NT2/D1 (cell line): ENCODE measurements at regions not wholly inside any gene's neighbourhood (a gene's known extent, or its start where the extent isn't known, plus 50 kb on each side); places are given as distances from the start of the nearest gene placed in this dataset.

Experiments used
- DNase-seq: peaks from one replicate; pipeline ENCODE4 v3.0.0-alpha.2; 2011; ENCODE audit warnings: low read depth, low spot score
- H3K27me3 ChIP-seq: 2 replicates; pipeline ENCODE4 v1.6.0; 2011; ENCODE audit warnings: mild to moderate bottlenecking; ENCODE audit not compliant: insufficient read length, insufficient read depth
- H3K36me3 ChIP-seq: 2 replicates; pipeline ENCODE4 v1.6.1; 2011; ENCODE audit warnings: mild to moderate bottlenecking, low read length, mixed read lengths; ENCODE audit not compliant: insufficient read depth, insufficient read length
- H3K4me1 ChIP-seq: 2 replicates; pipeline ENCODE4 v1.5.1; 2011; ENCODE audit not compliant: insufficient read depth, insufficient read length
- H3K4me3 ChIP-seq: 2 replicates; pipeline ENCODE4 v1.5.1; 2011; ENCODE audit warnings: low read depth; ENCODE audit not compliant: insufficient read length
- H3K9ac ChIP-seq: 2 replicates; pipeline ENCODE4 v1.6.0; 2011; ENCODE audit warnings: low read depth; ENCODE audit not compliant: insufficient read length
- H3K9me3 ChIP-seq: 2 replicates; pipeline ENCODE4 v1.5.1; 2011; ENCODE audit warnings: mild to moderate bottlenecking, low read length; ENCODE audit not compliant: insufficient read depth
- SUZ12 ChIP-seq: IDR thresholded peaks from 2 replicates; pipeline ENCODE4 v1.6.1; 2011; ENCODE audit not compliant: insufficient read length, insufficient read depth; ENCODE audit errors: extremely low read depth
- YY1 ChIP-seq: IDR thresholded peaks from 2 replicates; pipeline ENCODE4 v1.6.1; 2011; ENCODE audit not compliant: insufficient read length, insufficient read depth
- ZNF274 ChIP-seq: IDR thresholded peaks from 2 replicates; pipeline ENCODE4 v1.6.1; 2011; ENCODE audit warnings: mild to moderate bottlenecking, low read depth, low read length

DNA sequence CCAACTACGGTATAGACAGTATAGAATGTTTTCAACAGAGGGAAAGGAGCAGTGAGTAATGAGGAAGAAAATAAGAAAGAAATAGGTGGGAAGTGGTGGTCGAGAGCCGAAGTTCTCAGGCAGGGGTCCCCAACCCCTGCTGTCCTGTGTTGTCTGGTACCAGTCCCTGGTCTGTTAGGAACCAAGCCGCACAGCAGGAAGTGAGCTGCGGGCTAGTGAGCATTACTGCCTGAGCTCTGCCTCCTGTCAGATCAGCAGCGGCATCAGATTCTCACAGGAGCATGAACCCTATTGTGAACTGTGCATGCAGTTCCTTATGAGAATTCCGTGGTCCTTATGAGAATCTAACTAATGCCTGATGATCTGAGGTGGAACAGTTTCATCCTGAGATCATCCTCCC is 107.3 kb upstream of the PTPRR start:
- no peak for DNase-seq
- Histone ChIP-seq H3K4me1 (no peaks in the 10 kb centered on the region), H3K27me3 (no peaks in the 10 kb centered on the region), H3K9me3 (no peaks in the 10 kb centered on the region), H3K4me3 (no peak overlapping the region), H3K9ac (no peak overlapping the region), H3K36me3 (no peaks in the 10 kb centered on the region)
- TF ChIP-seq YY1 (no peak), SUZ12 (no peak), ZNF274 (no peak)

GRCh38 chr12:71024827-71025226 is 104.3 kb upstream of the PTPRR start:
- Histone ChIP-seq H3K4me1 (no peaks in the 10 kb centered on the region), H3K36me3 (no peaks in the 10 kb centered on the region), H3K9me3 (no peaks in the 10 kb centered on the region), H3K27me3 (no peaks in the 10 kb centered on the region), H3K4me3 (no peak overlapping the region), H3K9ac (no peak overlapping the region)
- TF ChIP-seq YY1 (no peak), ZNF274 (no peak), SUZ12 (no peak)
- no peak for DNase-seq

DNA sequence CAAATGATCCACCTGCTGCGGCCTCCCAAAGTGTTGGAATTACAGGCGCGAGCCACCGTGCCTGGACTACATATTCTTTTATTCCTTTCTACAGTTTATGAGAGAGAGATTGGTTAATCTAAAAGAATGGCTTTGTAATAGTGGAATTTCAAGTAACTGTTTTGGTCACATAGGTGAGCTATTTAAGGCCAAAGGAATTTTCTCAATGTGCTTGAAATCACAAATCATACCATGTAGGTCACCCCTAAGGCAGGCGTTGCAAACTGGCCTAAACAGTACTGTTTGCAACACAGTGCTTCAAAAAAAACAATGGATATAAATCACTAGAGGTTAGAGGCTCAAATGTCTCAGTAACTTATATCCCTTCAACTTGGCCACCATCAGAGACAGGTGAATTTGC is 103.7 kb upstream of the PTPRR start:
- H3K4me1 ChIP-seq, result no peaks in the 10 kb centered on the region
- DNase-seq, result no peak
- H3K9ac ChIP-seq, result no peak overlapping the region
- no peaks in the 10 kb centered on the region for H3K9me3 ChIP-seq
- TF ChIP-seq YY1 (no peak), SUZ12 (no peak), ZNF274 (no peak)
- H3K4me3 ChIP-seq, result no peak overlapping the region
- H3K27me3 ChIP-seq, result no peaks in the 10 kb centered on the region
- H3K36me3 ChIP-seq, result no peaks in the 10 kb centered on the region

DNA sequence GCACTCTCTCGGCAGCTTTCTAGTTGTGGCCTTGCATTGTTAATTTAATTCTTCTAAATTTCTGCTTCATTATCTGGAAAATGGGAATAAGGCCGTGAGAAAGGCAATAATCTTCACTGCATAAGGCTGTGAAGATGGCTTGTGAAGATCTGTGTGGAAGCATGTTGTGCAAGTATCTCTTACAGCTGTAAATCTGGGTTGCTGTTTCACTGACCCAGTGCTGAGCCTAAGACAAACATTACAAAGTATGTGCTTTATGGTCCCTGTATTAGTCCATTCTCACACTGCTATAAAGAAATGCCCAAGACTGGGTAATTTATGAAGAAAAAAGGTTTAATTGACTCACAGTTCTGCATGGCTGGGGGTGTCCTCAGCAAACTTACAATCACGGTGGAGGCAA is 101.0 kb upstream of the PTPRR start:
- H3K36me3 ChIP-seq, result no peaks in the 10 kb centered on the region
- DNase-seq, result no peak
- no peak overlapping the region for H3K4me3 ChIP-seq
- no peak for TF ChIP-seq ZNF274
- no peak for TF ChIP-seq SUZ12
- TF ChIP-seq YY1, result no peak
- H3K9me3 ChIP-seq, result no peaks in the 10 kb centered on the region
- H3K27me3 ChIP-seq, result no peaks in the 10 kb centered on the region
- no peaks in the 10 kb centered on the region for H3K4me1 ChIP-seq
- no peak overlapping the region for H3K9ac ChIP-seq

DNA sequence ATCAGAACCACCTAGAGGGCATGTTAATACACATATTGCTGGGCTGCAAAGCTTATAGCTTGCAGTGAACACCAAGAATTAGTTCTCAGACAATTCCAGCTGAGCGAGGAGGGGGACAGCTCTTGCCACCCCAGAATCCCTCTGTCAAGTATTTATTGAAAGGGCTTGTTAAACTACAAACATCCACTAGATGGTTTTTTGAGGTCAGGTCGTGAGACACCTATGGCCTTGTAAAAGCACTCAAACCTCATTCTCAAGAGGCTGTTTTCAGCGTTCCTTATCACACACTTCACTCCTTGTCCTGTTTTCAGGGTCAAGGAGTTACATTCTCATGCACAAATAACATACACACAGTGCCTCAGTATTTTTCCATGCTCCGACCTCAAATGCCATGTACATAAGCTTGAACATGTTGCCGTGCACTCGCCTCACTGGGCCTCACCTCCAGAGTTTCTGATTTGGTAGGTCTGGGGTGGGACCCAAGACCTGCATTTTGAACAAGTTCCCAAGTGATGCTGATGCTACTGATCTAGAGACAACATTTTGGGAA is 98.8 kb upstream of the PTPRR start:
- Histone ChIP-seq H3K9me3 (no peaks in the 10 kb centered on the region), H3K9ac (no peak overlapping the region), H3K4me1 (no peaks in the 10 kb centered on the region), H3K36me3 (no peaks in the 10 kb centered on the region), H3K27me3 (no peaks in the 10 kb centered on the region), H3K4me3 (no peak overlapping the region)
- TF ChIP-seq SUZ12 (no peak), YY1 (no peak), ZNF274 (no peak)
- no peak for DNase-seq

DNA sequence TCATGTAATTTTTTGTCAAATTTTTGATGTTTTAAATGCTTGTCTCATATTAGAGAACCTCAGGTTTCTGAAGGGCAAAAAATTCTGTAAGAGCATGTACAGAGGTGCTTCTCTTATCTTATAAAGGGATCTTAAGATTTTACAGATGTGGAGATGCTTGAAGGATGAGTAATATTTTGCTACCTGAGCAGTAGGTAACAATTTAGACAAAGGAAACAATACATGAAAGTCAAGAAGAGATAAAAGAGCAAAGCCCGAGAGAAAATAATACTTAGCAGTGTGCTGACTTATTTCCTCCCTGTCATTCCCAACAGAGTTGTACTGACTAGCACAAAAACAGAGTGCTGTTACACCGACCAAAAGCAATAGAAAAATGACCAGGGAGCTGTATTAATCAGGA is 98.1 kb upstream of the PTPRR start:
- H3K27me3 ChIP-seq, result no peaks in the 10 kb centered on the region
- H3K4me1 ChIP-seq, result no peaks in the 10 kb centered on the region
- DNase-seq, result no peak
- H3K36me3 ChIP-seq, result no peaks in the 10 kb centered on the region
- no peaks in the 10 kb centered on the region for H3K9me3 ChIP-seq
- no peak for TF ChIP-seq SUZ12
- no peak for TF ChIP-seq YY1
- no peak for TF ChIP-seq ZNF274
- no peak overlapping the region for H3K9ac ChIP-seq
- no peak overlapping the region for H3K4me3 ChIP-seq

DNA sequence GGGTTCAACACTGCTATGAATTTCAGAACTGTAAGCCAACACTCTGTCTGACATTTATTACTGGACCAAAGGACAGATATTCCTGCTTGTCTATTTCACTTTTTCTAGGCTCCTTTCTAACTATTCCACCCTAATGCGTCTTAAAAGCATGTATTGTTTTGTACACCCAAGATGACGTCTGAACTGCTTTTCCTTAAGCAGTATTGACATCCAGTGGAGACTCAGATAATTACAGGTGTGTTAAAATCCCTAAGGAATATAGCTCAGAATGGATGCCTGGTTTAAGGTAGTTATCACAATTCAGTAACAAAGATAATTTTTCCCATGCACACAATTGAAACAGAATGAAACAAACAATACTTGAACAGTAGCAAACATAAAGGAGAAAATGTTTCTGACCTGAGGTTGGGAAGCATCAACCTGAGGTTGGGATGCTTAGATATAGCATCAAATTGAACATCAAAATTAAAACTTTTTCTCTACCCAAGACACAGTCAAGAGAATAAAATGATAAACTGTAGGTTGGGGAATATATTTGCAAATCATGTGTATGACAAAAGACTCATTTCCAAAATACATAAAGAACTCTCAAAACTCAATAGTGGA is 93.7 kb upstream of the PTPRR start:
- H3K27me3 ChIP-seq, result no peaks in the 10 kb centered on the region
- H3K36me3 ChIP-seq, result no peaks in the 10 kb centered on the region
- DNase-seq, result peak; percentile 11
- H3K9me3 ChIP-seq, result no peaks in the 10 kb centered on the region
- H3K9ac ChIP-seq, result no peak overlapping the region
- no peak overlapping the region for H3K4me3 ChIP-seq
- TF ChIP-seq YY1 (no peak), ZNF274 (no peak)
- no peaks in the 10 kb centered on the region for H3K4me1 ChIP-seq

DNA sequence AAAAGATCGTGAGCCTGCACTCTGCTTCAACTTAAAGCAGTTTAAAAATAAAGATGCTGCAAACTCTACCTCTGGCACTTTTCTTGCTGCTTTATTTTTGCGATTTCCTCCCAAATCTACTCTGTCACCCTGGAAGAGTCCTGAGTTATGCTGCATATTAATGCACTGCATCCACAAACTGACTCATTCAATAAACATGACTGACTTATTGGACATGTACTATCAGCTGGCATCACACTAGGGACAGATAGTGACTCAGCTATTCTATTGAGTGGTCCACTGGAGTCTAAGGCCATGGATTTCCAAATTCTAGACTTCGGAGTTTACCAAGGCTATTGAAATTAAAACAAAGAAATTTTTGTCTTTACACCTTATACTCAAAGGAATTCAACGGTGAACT is 90.7 kb upstream of the PTPRR start:
- Histone ChIP-seq H3K27me3 (no peaks in the 10 kb centered on the region), H3K9me3 (no peaks in the 10 kb centered on the region), H3K4me3 (no peak overlapping the region), H3K4me1 (no peaks in the 10 kb centered on the region), H3K9ac (no peak overlapping the region), H3K36me3 (no peaks in the 10 kb centered on the region)
- no peak for DNase-seq
- TF ChIP-seq SUZ12 (no peak), ZNF274 (no peak), YY1 (no peak)
